HG03159 (cell line): ENCODE measurements at regions not wholly inside any gene's neighbourhood (a gene's known extent, or its start where the extent isn't known, plus 50 kb on each side); places are given as distances from the start of the nearest gene placed in this dataset.
A peak's percentile ranks its signal among the peaks of the same experiment; 100 is the strongest.
"Not testable (repeated sequence)": the region's sequence is repeated elsewhere in the genome, so short reads cannot be mapped to it uniquely, and the experiment has no call there.

ENCODE experiments used
- ATAC-seq: cut with Tn5 transposase; IDR thresholded peaks from one replicate; pipeline ENCODE4 v1.9.1; 2021; ENCODE audit warnings: mild to moderate bottlenecking, moderate library complexity; ENCODE audit not compliant: unreplicated experiment

- not testable (repeated sequence) for ATAC-seq
Measured at GRCh38 chr2:12472265-12472664, 244.5 kb upstream of the TRIB2 start.

- no peak for ATAC-seq
Measured at GRCh38 chr2:12478151-12479064, 238.3 kb upstream of the TRIB2 start.

- no peak for ATAC-seq
Measured at GRCh38 chr2:12479065-12479601, 237.6 kb upstream of the TRIB2 start.

- no peak for ATAC-seq
Measured at GRCh38 chr2:12484536-12485115, 232.1 kb upstream of the TRIB2 start.

- ATAC-seq = no peak
Measured at GRCh38 chr2:12486205-12487118, 230.3 kb upstream of the TRIB2 start.

GRCh38 chr2:12487253-12488004 lies 229.3 kb upstream of the TRIB2 start:
- no peak for ATAC-seq

- no peak for ATAC-seq
Measured at GRCh38 chr2:12488352-12489318, 228.1 kb upstream of the TRIB2 start.

GRCh38 chr2:12490641-12491040 lies 226.1 kb upstream of the TRIB2 start:
- ATAC-seq = no peak

- ATAC-seq = not testable (repeated sequence)
Measured at GRCh38 chr2:12492360-12492759, 224.4 kb upstream of the TRIB2 start.

- ATAC-seq = no peak
Measured at GRCh38 chr2:12493031-12493513, 223.7 kb upstream of the TRIB2 start.

- ATAC-seq = no peak
Measured at GRCh38 chr2:12495247-12495868, 221.4 kb upstream of the TRIB2 start.

GRCh38 chr2:12498286-12498685 lies 218.4 kb upstream of the TRIB2 start:
- no peak for ATAC-seq

GRCh38 chr2:12498704-12499103 lies 218.0 kb upstream of the TRIB2 start:
- ATAC-seq = no peak

GRCh38 chr2:12500899-12501298 lies 215.8 kb upstream of the TRIB2 start:
- ATAC-seq = no peak

- ATAC-seq = peak; percentile 91
Measured at GRCh38 chr2:12501469-12502158, 215.1 kb upstream of the TRIB2 start.

- ATAC-seq = no peak
Measured at GRCh38 chr2:12502759-12503158, 214.0 kb upstream of the TRIB2 start.

GRCh38 chr2:12504443-12504842 lies 212.3 kb upstream of the TRIB2 start:
- no peak for ATAC-seq

GRCh38 chr2:12506846-12507245 lies 209.9 kb upstream of the TRIB2 start:
- no peak for ATAC-seq
